ENCODE measurements at regions not wholly inside any gene's neighbourhood (a gene's known extent, or its start where the extent isn't known, plus 50 kb on each side); places are given as distances from the start of the nearest gene placed in this dataset.
"Not testable (repeated sequence)": the region's sequence is repeated elsewhere in the genome, so short reads cannot be mapped to it uniquely, and the experiment has no call there.

- H3K4me3 ChIP-seq (ENCODE audit: low read depth, low read length); H3K27me3 ChIP-seq (ENCODE audit: control insufficient read depth, insufficient read depth, low read length); H3K9ac ChIP-seq (ENCODE audit: low read depth, low read length); H3K36me3 ChIP-seq (ENCODE audit: control insufficient read depth, insufficient read depth, low read length); H3K4me1 ChIP-seq (ENCODE audit: control insufficient read depth, insufficient read depth, low read length); H3K9me3 ChIP-seq (ENCODE audit: control insufficient read depth, insufficient read depth, low read length): not testable (repeated sequence)
Measured at GRCh38 chr6:86731631-86732030, 205.7 kb upstream of the HTR1E start.

GRCh38 chr6:86730772-86731171, 206.6 kb upstream of the HTR1E start:
- H3K27me3 ChIP-seq (ENCODE audit: control insufficient read depth, insufficient read depth, low read length); H3K36me3 ChIP-seq (ENCODE audit: control insufficient read depth, insufficient read depth, low read length); H3K9me3 ChIP-seq (ENCODE audit: control insufficient read depth, insufficient read depth, low read length); H3K4me1 ChIP-seq (ENCODE audit: control insufficient read depth, insufficient read depth, low read length); H3K4me3 ChIP-seq (ENCODE audit: low read depth, low read length); H3K9ac ChIP-seq (ENCODE audit: low read depth, low read length): not testable (repeated sequence)

GRCh38 chr6:86730216-86730615, 207.1 kb upstream of the HTR1E start:
- H3K27me3 ChIP-seq (ENCODE audit: control insufficient read depth, insufficient read depth, low read length): no peaks in the 10 kb centered on the region
- no peaks in the 10 kb centered on the region for H3K4me1 ChIP-seq (ENCODE audit: control insufficient read depth, insufficient read depth, low read length)
- no peaks in the 10 kb centered on the region for H3K9me3 ChIP-seq (ENCODE audit: control insufficient read depth, insufficient read depth, low read length)
- H3K9ac ChIP-seq (ENCODE audit: low read depth, low read length): no peak overlapping the region
- H3K4me3 ChIP-seq (ENCODE audit: low read depth, low read length): no peak overlapping the region
- no peaks in the 10 kb centered on the region for H3K36me3 ChIP-seq (ENCODE audit: control insufficient read depth, insufficient read depth, low read length)

- H3K9ac ChIP-seq (ENCODE audit: low read depth, low read length): no peak overlapping the region
- no peaks in the 10 kb centered on the region for H3K9me3 ChIP-seq (ENCODE audit: control insufficient read depth, insufficient read depth, low read length)
- H3K4me3 ChIP-seq (ENCODE audit: low read depth, low read length): no peak overlapping the region
- H3K4me1 ChIP-seq (ENCODE audit: control insufficient read depth, insufficient read depth, low read length): no peaks in the 10 kb centered on the region
- no peaks in the 10 kb centered on the region for H3K36me3 ChIP-seq (ENCODE audit: control insufficient read depth, insufficient read depth, low read length)
- no peaks in the 10 kb centered on the region for H3K27me3 ChIP-seq (ENCODE audit: control insufficient read depth, insufficient read depth, low read length)
Measured at GRCh38 chr6:86728976-86729375, 208.4 kb upstream of the HTR1E start.

- Histone ChIP-seq H3K4me3 (ENCODE audit: low read depth, low read length) (no peak overlapping the region), H3K4me1 (ENCODE audit: control insufficient read depth, insufficient read depth, low read length) (peaks cover 4% of the 10 kb centered on the region), H3K36me3 (ENCODE audit: control insufficient read depth, insufficient read depth, low read length) (no peaks in the 10 kb centered on the region), H3K9me3 (ENCODE audit: control insufficient read depth, insufficient read depth, low read length) (no peaks in the 10 kb centered on the region), H3K27me3 (ENCODE audit: control insufficient read depth, insufficient read depth, low read length) (no peaks in the 10 kb centered on the region), H3K9ac (ENCODE audit: low read depth, low read length) (no peak overlapping the region)
Measured at GRCh38 chr6:86724695-86725094, 212.6 kb upstream of the HTR1E start.

- Histone ChIP-seq H3K9ac (ENCODE audit: low read depth, low read length) (no peak overlapping the region), H3K9me3 (ENCODE audit: control insufficient read depth, insufficient read depth, low read length) (no peaks in the 10 kb centered on the region), H3K4me3 (ENCODE audit: low read depth, low read length) (no peak overlapping the region), H3K4me1 (ENCODE audit: control insufficient read depth, insufficient read depth, low read length) (peaks cover 4% of the 10 kb centered on the region), H3K36me3 (ENCODE audit: control insufficient read depth, insufficient read depth, low read length) (no peaks in the 10 kb centered on the region), H3K27me3 (ENCODE audit: control insufficient read depth, insufficient read depth, low read length) (no peaks in the 10 kb centered on the region)
Measured at GRCh38 chr6:86723729-86724128, 213.6 kb upstream of the HTR1E start.

- H3K4me3 ChIP-seq (ENCODE audit: low read depth, low read length): no peak overlapping the region
- no peaks in the 10 kb centered on the region for H3K36me3 ChIP-seq (ENCODE audit: control insufficient read depth, insufficient read depth, low read length)
- H3K4me1 ChIP-seq (ENCODE audit: control insufficient read depth, insufficient read depth, low read length): peaks cover 4% of the 10 kb centered on the region
- H3K9me3 ChIP-seq (ENCODE audit: control insufficient read depth, insufficient read depth, low read length): no peaks in the 10 kb centered on the region
- no peak overlapping the region for H3K9ac ChIP-seq (ENCODE audit: low read depth, low read length)
- no peaks in the 10 kb centered on the region for H3K27me3 ChIP-seq (ENCODE audit: control insufficient read depth, insufficient read depth, low read length)
Measured at GRCh38 chr6:86723151-86723550, 214.2 kb upstream of the HTR1E start.

- no peaks in the 10 kb centered on the region for H3K27me3 ChIP-seq (ENCODE audit: control insufficient read depth, insufficient read depth, low read length)
- no peak overlapping the region for H3K4me3 ChIP-seq (ENCODE audit: low read depth, low read length)
- no peaks in the 10 kb centered on the region for H3K36me3 ChIP-seq (ENCODE audit: control insufficient read depth, insufficient read depth, low read length)
- no peak overlapping the region for H3K9ac ChIP-seq (ENCODE audit: low read depth, low read length)
- H3K9me3 ChIP-seq (ENCODE audit: control insufficient read depth, insufficient read depth, low read length): no peaks in the 10 kb centered on the region
- peaks cover 4% of the 10 kb centered on the region for H3K4me1 ChIP-seq (ENCODE audit: control insufficient read depth, insufficient read depth, low read length)
Measured at GRCh38 chr6:86722131-86722530, 215.2 kb upstream of the HTR1E start.

- Histone ChIP-seq H3K9ac (ENCODE audit: low read depth, low read length) (no peak overlapping the region), H3K4me1 (ENCODE audit: control insufficient read depth, insufficient read depth, low read length) (no peaks in the 10 kb centered on the region), H3K36me3 (ENCODE audit: control insufficient read depth, insufficient read depth, low read length) (no peaks in the 10 kb centered on the region), H3K4me3 (ENCODE audit: low read depth, low read length) (no peak overlapping the region), H3K9me3 (ENCODE audit: control insufficient read depth, insufficient read depth, low read length) (no peaks in the 10 kb centered on the region), H3K27me3 (ENCODE audit: control insufficient read depth, insufficient read depth, low read length) (no peaks in the 10 kb centered on the region)
Measured at GRCh38 chr6:86715676-86716075, 221.7 kb upstream of the HTR1E start.

- Histone ChIP-seq H3K36me3 (ENCODE audit: control insufficient read depth, insufficient read depth, low read length) (no peaks in the 10 kb centered on the region), H3K4me1 (ENCODE audit: control insufficient read depth, insufficient read depth, low read length) (no peaks in the 10 kb centered on the region), H3K27me3 (ENCODE audit: control insufficient read depth, insufficient read depth, low read length) (no peaks in the 10 kb centered on the region), H3K9me3 (ENCODE audit: control insufficient read depth, insufficient read depth, low read length) (no peaks in the 10 kb centered on the region), H3K9ac (ENCODE audit: low read depth, low read length) (no peak overlapping the region), H3K4me3 (ENCODE audit: low read depth, low read length) (no peak overlapping the region)
Measured at GRCh38 chr6:86712039-86712438, 225.3 kb upstream of the HTR1E start.

- no peaks in the 10 kb centered on the region for H3K27me3 ChIP-seq (ENCODE audit: control insufficient read depth, insufficient read depth, low read length)
- H3K4me3 ChIP-seq (ENCODE audit: low read depth, low read length): no peak overlapping the region
- H3K4me1 ChIP-seq (ENCODE audit: control insufficient read depth, insufficient read depth, low read length): no peaks in the 10 kb centered on the region
- H3K36me3 ChIP-seq (ENCODE audit: control insufficient read depth, insufficient read depth, low read length): no peaks in the 10 kb centered on the region
- no peak overlapping the region for H3K9ac ChIP-seq (ENCODE audit: low read depth, low read length)
- no peaks in the 10 kb centered on the region for H3K9me3 ChIP-seq (ENCODE audit: control insufficient read depth, insufficient read depth, low read length)
Measured at GRCh38 chr6:86707545-86708120, 229.7 kb upstream of the HTR1E start.

GRCh38 chr6:86706449-86706848, 230.9 kb upstream of the HTR1E start:
- H3K36me3 ChIP-seq (ENCODE audit: control insufficient read depth, insufficient read depth, low read length): no peaks in the 10 kb centered on the region
- no peaks in the 10 kb centered on the region for H3K4me1 ChIP-seq (ENCODE audit: control insufficient read depth, insufficient read depth, low read length)
- H3K4me3 ChIP-seq (ENCODE audit: low read depth, low read length): no peak overlapping the region
- H3K9ac ChIP-seq (ENCODE audit: low read depth, low read length): no peak overlapping the region
- no peaks in the 10 kb centered on the region for H3K27me3 ChIP-seq (ENCODE audit: control insufficient read depth, insufficient read depth, low read length)
- no peaks in the 10 kb centered on the region for H3K9me3 ChIP-seq (ENCODE audit: control insufficient read depth, insufficient read depth, low read length)

GRCh38 chr6:86701228-86701627, 236.1 kb upstream of the HTR1E start:
- not testable (repeated sequence) for H3K4me3 ChIP-seq (ENCODE audit: low read depth, low read length); H3K4me1 ChIP-seq (ENCODE audit: control insufficient read depth, insufficient read depth, low read length); H3K36me3 ChIP-seq (ENCODE audit: control insufficient read depth, insufficient read depth, low read length); H3K27me3 ChIP-seq (ENCODE audit: control insufficient read depth, insufficient read depth, low read length); H3K9me3 ChIP-seq (ENCODE audit: control insufficient read depth, insufficient read depth, low read length); H3K9ac ChIP-seq (ENCODE audit: low read depth, low read length)
